H54 (cell line): ENCODE measurements at regions not wholly inside any gene's neighbourhood (a gene's known extent, or its start where the extent isn't known, plus 50 kb on each side); places are given as distances from the start of the nearest gene placed in this dataset.

Experiments
- DNase-seq: peaks from one replicate; pipeline ENCODE4 v3.0.0; 2011; ENCODE audit warnings: low spot score, mixed read lengths; ENCODE audit not compliant: insufficient read length
- FAIRE-seq: peaks from 3 replicates; lab custom pipeline; 2011; peaks lifted over from hg19 to GRCh38; lab: Jason Lieb, UNC
- POLR2A ChIP-seq: IDR thresholded peaks from 2 replicates; pipeline ENCODE4 v1.6.1; 2011; ENCODE audit warnings: low read depth, mild to moderate bottlenecking, low read length

GRCh38 chr12:45638386-45638785, 91.1 kb upstream of the ARID2 start:
- DNase-seq (no peak), FAIRE-seq (no peak)
- no peak for TF ChIP-seq POLR2A

- peak; percentile 70 for FAIRE-seq
- DNase-seq: no peak
- no peak for TF ChIP-seq POLR2A
These were observed 85.0 kb upstream of the ARID2 start for GRCh38 chr12:45644541-45644940.

- FAIRE-seq (no peak), DNase-seq (no peak)
- no peak for TF ChIP-seq POLR2A
These were observed 82.5 kb upstream of the ARID2 start for GRCh38 chr12:45646851-45647581.

- no peak for TF ChIP-seq POLR2A
- DNase-seq (no peak), FAIRE-seq (no peak)
These were observed 81.4 kb upstream of the ARID2 start for GRCh38 chr12:45648070-45648469.

GRCh38 chr12:45651029-45651428, 78.5 kb upstream of the ARID2 start:
- no peak for DNase-seq
- TF ChIP-seq POLR2A: no peak
- FAIRE-seq: no peak

GRCh38 chr12:45654002-45654665, 75.4 kb upstream of the ARID2 start:
- no peak for FAIRE-seq
- no peak for TF ChIP-seq POLR2A
- DNase-seq: no peak

- FAIRE-seq (no peak), DNase-seq (no peak)
- TF ChIP-seq POLR2A: no peak
These were observed 74.3 kb upstream of the ARID2 start for GRCh38 chr12:45655186-45655585.

- TF ChIP-seq POLR2A: no peak
These were observed 73.8 kb upstream of the ARID2 start for GRCh38 chr12:45655743-45656142.

GRCh38 chr12:45658020-45658419, 71.5 kb upstream of the ARID2 start:
- no peak for DNase-seq
- no peak for TF ChIP-seq POLR2A

More at GRCh38 chr12:45655743-45656142, 73.8 kb upstream of the ARID2 start:
- DNase-seq (no peak), FAIRE-seq (no peak)

GRCh38 chr12:45660330-45660729, 69.2 kb upstream of the ARID2 start:
- TF ChIP-seq POLR2A: no peak
- FAIRE-seq (peak; percentile 99), DNase-seq (peak; percentile 43)

More at GRCh38 chr12:45658020-45658419, 71.5 kb upstream of the ARID2 start:
- no peak for FAIRE-seq

GRCh38 chr12:45663455-45663854, 66.1 kb upstream of the ARID2 start:
- FAIRE-seq (no peak), DNase-seq (no peak)
- no peak for TF ChIP-seq POLR2A

GRCh38 chr12:45665941-45666340, 63.6 kb upstream of the ARID2 start:
- TF ChIP-seq POLR2A: no peak
- no peak for FAIRE-seq
- DNase-seq: no peak

GRCh38 chr12:45666396-45666795, 63.1 kb upstream of the ARID2 start:
- DNase-seq (no peak), FAIRE-seq (no peak)
- TF ChIP-seq POLR2A: no peak

- TF ChIP-seq POLR2A: no peak
- FAIRE-seq: no peak
- DNase-seq: no peak
These were observed 62.7 kb upstream of the ARID2 start for GRCh38 chr12:45666816-45667215.

GRCh38 chr12:45667761-45668160, 61.7 kb upstream of the ARID2 start:
- DNase-seq (no peak), FAIRE-seq (no peak)
- TF ChIP-seq POLR2A: no peak
